Left lung (tissue), 4 donors: ENCODE measurements at regions not wholly inside any gene's neighbourhood (a gene's known extent, or its start where the extent isn't known, plus 50 kb on each side); places are given as distances from the start of the nearest gene placed in this dataset.

Experiments
- ATAC-seq: fragments of 200-7000 bp; cut with Tn5 transposase; one replicate; pipeline ENCODE4 v1.9.1; 2020; ENCODE audit warnings: moderate library complexity
- DNase-seq, 4 donors: peaks; one replicate each; pipeline ENCODE4 v3.0.0-alpha.2; 2013 to 2020
- H3K27ac ChIP-seq, 2 donors: fragments of 200-600 bp; sonication (generic) in 1 of 2; one replicate each; pipeline versions ENCODE4 v1.5.0 to v1.8.0; 2020 to 2021
- H3K27me3 ChIP-seq, 2 donors: fragments of 200-600 bp; sonication (generic) in 1 of 2; one replicate each; pipeline versions ENCODE4 v1.5.0 to v1.8.0; 2020 to 2021
- H3K36me3 ChIP-seq, 2 donors: fragments of 200-600 bp; sonication (generic) in 1 of 2; one replicate each; pipeline versions ENCODE4 v1.5.0 to v1.8.0; 2020 to 2021
- H3K4me1 ChIP-seq, 2 donors: fragments of 200-600 bp; one replicate each; pipeline ENCODE4 v1.8.0; 2021
- H3K4me3 ChIP-seq, 2 donors: fragments of 200-600 bp; sonication (generic) in 1 of 2; one replicate each; pipeline versions ENCODE4 v1.5.0 to v1.8.0; 2020 to 2021; ENCODE audit warnings: mild to moderate bottlenecking in 1 of 2
- H3K9me3 ChIP-seq, 2 donors: fragments of 200-600 bp; sonication (generic) in 1 of 2; one replicate each; pipeline versions ENCODE4 v1.5.0 to v1.8.0; 2020 to 2021
- CTCF ChIP-seq, 2 donors: fragments of 200-600 bp; sonication (generic) in 1 of 2; IDR thresholded peaks; one replicate each; pipeline versions ENCODE4 v1.5.0 to v1.8.0; 2021; ENCODE audit warnings: antibody characterized with exemption in 2 of 2
- intact Hi-C, 2 donors: fragments of 100-400 bp; cut with DNase I; formaldehyde crosslinking; loops; one replicate each; pipeline versions ENCODE4 v1.11.2 to v1.14.2; 2022
- donor health status: DM: no; HTN: yes; CAD: no.
- donor health status: DM: no; HTN: no; CAD: no.

GRCh38 chr11:133776671-133777367, 68.5 kb downstream of the SPATA19 start:
- DNase-seq (no peak), ATAC-seq (no peak)
- H3K27ac ChIP-seq = no peak overlapping the region
- H3K36me3 ChIP-seq = no peaks in the 10 kb centered on the region
- H3K4me3 ChIP-seq = no peak overlapping the region
- H3K9me3 ChIP-seq = no peaks in the 10 kb centered on the region
- H3K4me1 ChIP-seq = no peaks in the 10 kb centered on the region
- no peak for TF ChIP-seq CTCF (IDR thresholded peaks at IDR 0.05)
- H3K27me3 ChIP-seq = peaks cover 0 to 13% of the 10 kb centered on the region in 2 donors
- intact Hi-C loops = no loop called here

GRCh38 chr11:133762538-133762937, 82.8 kb downstream of the SPATA19 start:
- Histone ChIP-seq H3K36me3 (no peaks in the 10 kb centered on the region), H3K9me3 (peaks cover 0 to 12% of the 10 kb centered on the region in 2 donors), H3K4me3 (no peak overlapping the region), H3K4me1 (no peaks in the 10 kb centered on the region), H3K27me3 (no peaks in the 10 kb centered on the region), H3K27ac (no peak overlapping the region)
- ATAC-seq = no peak
- no peak for TF ChIP-seq CTCF (IDR thresholded peaks at IDR 0.05)
- intact Hi-C loops = no loop called here
- DNase-seq = no peak

- ATAC-seq (no peak), DNase-seq (no peak)
- Histone ChIP-seq H3K27ac (no peak overlapping the region), H3K9me3 (peaks cover 0 to 3% of the 10 kb centered on the region in 2 donors), H3K36me3 (no peaks in the 10 kb centered on the region), H3K27me3 (no peaks in the 10 kb centered on the region), H3K4me1 (no peaks in the 10 kb centered on the region), H3K4me3 (no peak overlapping the region)
- no peak for TF ChIP-seq CTCF (IDR thresholded peaks at IDR 0.05)
- intact Hi-C loops = no loop called here
Observed at GRCh38 chr11:133753150-133753549, 92.2 kb downstream of the SPATA19 start.

- ATAC-seq (no peak), DNase-seq (peak in 1 of 4 donors; percentile 10)
- H3K36me3 ChIP-seq = no peaks in the 10 kb centered on the region
- peaks cover 0 to 5% of the 10 kb centered on the region in 2 donors for H3K27me3 ChIP-seq
- no peak overlapping the region for H3K27ac ChIP-seq
- H3K4me1 ChIP-seq = no peaks in the 10 kb centered on the region
- TF ChIP-seq CTCF (IDR thresholded peaks at IDR 0.05) = no peak
- no peak overlapping the region for H3K4me3 ChIP-seq
- intact Hi-C loops = no loop called here
- no peaks in the 10 kb centered on the region for H3K9me3 ChIP-seq
Observed at GRCh38 chr11:133749841-133750240, 95.5 kb downstream of the SPATA19 start.

- intact Hi-C loops = no loop called here
- Histone ChIP-seq H3K4me3 (no peak overlapping the region), H3K36me3 (no peaks in the 10 kb centered on the region), H3K9me3 (no peaks in the 10 kb centered on the region), H3K27me3 (peaks cover 0 to 5% of the 10 kb centered on the region in 2 donors), H3K27ac (no peak overlapping the region), H3K4me1 (no peaks in the 10 kb centered on the region)
- DNase-seq (no peak), ATAC-seq (no peak)
- no peak for TF ChIP-seq CTCF (IDR thresholded peaks at IDR 0.05)
Observed at GRCh38 chr11:133747409-133747808, 97.9 kb downstream of the SPATA19 start.
